Ectodermal cell (in vitro differentiated cells): ENCODE measurements at regions not wholly inside any gene's neighbourhood (a gene's known extent, or its start where the extent isn't known, plus 50 kb on each side); places are given as distances from the start of the nearest gene placed in this dataset.

Experiments used
- H3K27ac ChIP-seq: 2 replicates; pipeline ENCODE4 v1.7.0; 2013; ENCODE audit warnings: mild to moderate bottlenecking, low read depth, low read length; ENCODE audit not compliant: insufficient read depth, poor library complexity, severe bottlenecking
- H3K27me3 ChIP-seq: 2 replicates; pipeline ENCODE4 v1.7.0; 2013; ENCODE audit warnings: mild to moderate bottlenecking, low read length; ENCODE audit not compliant: insufficient read depth, control insufficient read depth, poor library complexity, severe bottlenecking
- H3K36me3 ChIP-seq: one replicate; pipeline ENCODE4 v1.7.0; 2013; ENCODE audit warnings: low read length; ENCODE audit not compliant: control insufficient read depth, insufficient read depth
- H3K4me1 ChIP-seq: one replicate; pipeline ENCODE4 v1.7.0; 2013; ENCODE audit warnings: low read length; ENCODE audit not compliant: control insufficient read depth, insufficient read depth
- H3K4me3 ChIP-seq: 2 replicates; pipeline ENCODE4 v1.7.0; 2013; ENCODE audit warnings: low read depth, low read length, control low read depth; ENCODE audit not compliant: insufficient read depth
- H3K9me3 ChIP-seq: 2 replicates; pipeline ENCODE4 v1.7.0; 2013; ENCODE audit warnings: mild to moderate bottlenecking, low read length, moderate library complexity; ENCODE audit not compliant: control insufficient read depth
- WGBS, 2 experiments: methylation state at CpG; one replicate each; pipeline ENCODE4 v1.1.7; 2013; ENCODE audit warnings: missing lambda C conversion rate in 2 of 2; 5-methylcytosine and 5-hydroxymethylcytosine counted together

GRCh38 chr2:7703543-7704144, 786.4 kb downstream of the RNF144A start:
- H3K4me3 ChIP-seq = no peak overlapping the region
- H3K27me3 ChIP-seq = no peaks in the 10 kb centered on the region
- H3K9me3 ChIP-seq = no peaks in the 10 kb centered on the region
- H3K27ac ChIP-seq = no peak overlapping the region
- peaks cover 24% of the 10 kb centered on the region for H3K4me1 ChIP-seq
- no peaks in the 10 kb centered on the region for H3K36me3 ChIP-seq
- WGBS, 2 experiments = 26 to 28% methylated on average over 5 of the region's 5 CpGs

- 74 to 75% methylated on average over 6 of the region's 6 CpGs for WGBS, 2 experiments
- Histone ChIP-seq H3K9me3 (no peaks in the 10 kb centered on the region), H3K4me3 (no peak overlapping the region), H3K27me3 (no peaks in the 10 kb centered on the region), H3K36me3 (no peaks in the 10 kb centered on the region), H3K4me1 (peaks cover 24% of the 10 kb centered on the region), H3K27ac (no peak overlapping the region)
Measured at GRCh38 chr2:7704296-7704865, 787.2 kb downstream of the RNF144A start.

- Histone ChIP-seq H3K9me3 (no peaks in the 10 kb centered on the region), H3K4me1 (peaks cover 24% of the 10 kb centered on the region), H3K27me3 (no peaks in the 10 kb centered on the region), H3K36me3 (no peaks in the 10 kb centered on the region), H3K27ac (no peak overlapping the region), H3K4me3 (no peak overlapping the region)
- WGBS, 2 experiments = 95 to 100% methylated on average over 2 of the region's 2 CpGs
Measured at GRCh38 chr2:7706791-7707190, 789.6 kb downstream of the RNF144A start.

- no peaks in the 10 kb centered on the region for H3K9me3 ChIP-seq
- H3K27ac ChIP-seq = no peak overlapping the region
- no peaks in the 10 kb centered on the region for H3K36me3 ChIP-seq
- H3K4me3 ChIP-seq = no peak overlapping the region
- peaks cover 17% of the 10 kb centered on the region for H3K4me1 ChIP-seq
- H3K27me3 ChIP-seq = no peaks in the 10 kb centered on the region
- 94 to 95% methylated on average over 2 of the region's 2 CpGs for WGBS, 2 experiments
Measured at GRCh38 chr2:7707723-7708122, 790.5 kb downstream of the RNF144A start.

GRCh38 chr2:7709907-7710306, 792.7 kb downstream of the RNF144A start:
- H3K9me3 ChIP-seq = no peaks in the 10 kb centered on the region
- 93 to 95% methylated on average over 5 of the region's 5 CpGs for WGBS, 2 experiments
- H3K4me3 ChIP-seq = no peak overlapping the region
- no peak overlapping the region for H3K27ac ChIP-seq
- no peaks in the 10 kb centered on the region for H3K27me3 ChIP-seq
- no peaks in the 10 kb centered on the region for H3K36me3 ChIP-seq
- H3K4me1 ChIP-seq = no peaks in the 10 kb centered on the region

GRCh38 chr2:7711167-7711566, 794.0 kb downstream of the RNF144A start:
- no peaks in the 10 kb centered on the region for H3K36me3 ChIP-seq
- no peaks in the 10 kb centered on the region for H3K4me1 ChIP-seq
- no peaks in the 10 kb centered on the region for H3K9me3 ChIP-seq
- H3K27ac ChIP-seq = no peak overlapping the region
- no peaks in the 10 kb centered on the region for H3K27me3 ChIP-seq
- no peak overlapping the region for H3K4me3 ChIP-seq

- 95 to 100% methylated on average over 2 of the region's 2 CpGs for WGBS, 2 experiments
- Histone ChIP-seq H3K4me3 (no peak overlapping the region), H3K9me3 (no peaks in the 10 kb centered on the region), H3K36me3 (no peaks in the 10 kb centered on the region), H3K4me1 (peaks cover 5% of the 10 kb centered on the region), H3K27me3 (peaks cover 9% of the 10 kb centered on the region), H3K27ac (no peak overlapping the region)
Measured at GRCh38 chr2:7719876-7720275, 802.7 kb downstream of the RNF144A start.

- Histone ChIP-seq H3K27ac (no peak overlapping the region), H3K36me3 (no peaks in the 10 kb centered on the region), H3K4me1 (peaks cover 9% of the 10 kb centered on the region), H3K27me3 (peaks cover 9% of the 10 kb centered on the region), H3K4me3 (no peak overlapping the region), H3K9me3 (no peaks in the 10 kb centered on the region)
- WGBS, 2 experiments = 83 to 90% methylated on average over 9 to 10 of the region's 10 CpGs
Measured at GRCh38 chr2:7721413-7721995, 804.3 kb downstream of the RNF144A start.

GRCh38 chr2:7722212-7722910, 805.1 kb downstream of the RNF144A start:
- H3K27me3 ChIP-seq = peaks cover 9% of the 10 kb centered on the region
- no peak overlapping the region for H3K4me3 ChIP-seq
- H3K27ac ChIP-seq = no peak overlapping the region
- H3K9me3 ChIP-seq = no peaks in the 10 kb centered on the region
- peaks cover 9% of the 10 kb centered on the region for H3K4me1 ChIP-seq
- no peaks in the 10 kb centered on the region for H3K36me3 ChIP-seq
- WGBS, 2 experiments = 94 to 96% methylated on average over 13 of the region's 13 CpGs

- H3K27me3 ChIP-seq = peaks cover 9% of the 10 kb centered on the region
Measured at GRCh38 chr2:7724336-7724735, 807.1 kb downstream of the RNF144A start.

More at GRCh38 chr2:7724336-7724735, 807.1 kb downstream of the RNF144A start:
- no peaks in the 10 kb centered on the region for H3K36me3 ChIP-seq
- H3K9me3 ChIP-seq = no peaks in the 10 kb centered on the region
- peaks cover 9% of the 10 kb centered on the region for H3K4me1 ChIP-seq
- WGBS, 2 experiments = 73 to 80% methylated on average over 5 of the region's 5 CpGs
- H3K27ac ChIP-seq = no peak overlapping the region
- no peak overlapping the region for H3K4me3 ChIP-seq
